Stomach (tissue), 8 donors: ENCODE measurements at regions not wholly inside any gene's neighbourhood (a gene's known extent, or its start where the extent isn't known, plus 50 kb on each side); places are given as distances from the start of the nearest gene placed in this dataset.
"Not testable (repeated sequence)": the region's sequence is repeated elsewhere in the genome, so short reads cannot be mapped to it uniquely, and the experiment has no call there.

Source experiments
- DNase-seq, 2 donors: peaks; one replicate each; pipeline versions ENCODE4 v3.0.0 to v3.0.0-alpha.2; 2013 to 2019
- H3K27ac ChIP-seq, 5 donors: fragments of 200-600 bp in 4 of 5; sonication (generic) in 4 of 5; one replicate each; pipeline ENCODE4 v1.5.1; 2013 to 2019; ENCODE audit warnings: mild to moderate bottlenecking in 1 of 5, moderate library complexity in 1 of 5
- H3K27me3 ChIP-seq, 3 donors: fragments of 200-600 bp; sonication (generic); one replicate each; pipeline ENCODE4 v1.5.1; 2017 to 2019; ENCODE audit warnings: mixed run types in 1 of 3
- H3K36me3 ChIP-seq, 4 donors: fragments of 200-600 bp; sonication (generic); 1 replicate in 3 of 4; 2 replicates in 1 of 4; pipeline ENCODE4 v1.5.1; 2016 to 2019
- H3K4me1 ChIP-seq, 4 donors: fragments of 200-600 bp; sonication (generic); one replicate each; pipeline ENCODE4 v1.5.1; 2016 to 2019
- H3K4me3 ChIP-seq, 4 donors: fragments of 200-600 bp; sonication (generic) in 3 of 4; one replicate each; pipeline ENCODE4 v1.5.1; 2016 to 2019; ENCODE audit warnings: mild to moderate bottlenecking in 1 of 4
- H3K9me3 ChIP-seq, 4 donors: fragments of 200-600 bp; sonication (generic); one replicate each; pipeline ENCODE4 v1.5.1; 2016 to 2019
- CTCF ChIP-seq, 7 experiments: fragments of 450-650 bp in 4 of 7; fragments of 200-600 bp in 3 of 7; sonication (generic) in 3 of 7; IDR thresholded peaks; one replicate each; pipeline ENCODE4 v1.5.1; 2016 to 2019; ENCODE audit warnings: antibody characterized with exemption in 7 of 7, control low read depth in 2 of 7, mild to moderate bottlenecking in 1 of 7
- EP300 ChIP-seq: sonication (generic); formaldehyde crosslinking; IDR thresholded peaks from one replicate; pipeline ENCODE4 v1.6.1; 2017; ENCODE audit warnings: antibody characterized with exemption
- POLR2A ChIP-seq, 4 donors: fragments of 450-650 bp; IDR thresholded peaks; one replicate each; pipeline ENCODE4 v1.6.1; 2016; ENCODE audit warnings: antibody characterized with exemption in 4 of 4, control low read depth in 2 of 4, mild to moderate bottlenecking in 1 of 4, moderate library complexity in 1 of 4
- POLR2AphosphoS5 ChIP-seq, 3 donors: sonication (generic); formaldehyde crosslinking; IDR thresholded peaks; one replicate each; pipeline ENCODE4 v1.6.1; 2016; ENCODE audit warnings: antibody characterized with exemption in 3 of 3
- WGBS, 5 donors: extraction: QIAGEN DNeasy Blood & Tissue Kit in 3 of 5; methylation state at CpG; one replicate each; pipeline versions ENCODE4 v1.1.5 to v1.1.7; 2013 to 2018; 5-methylcytosine and 5-hydroxymethylcytosine counted together
- intact Hi-C: fragments of 100-400 bp; cut with DNase I; formaldehyde crosslinking; loops from one replicate; pipeline ENCODE4 v1.15.1; 2023; ENCODE audit warnings: low total_unique reads
- donor health status: healthy with polysubstance abuse.
- donor health status: Bipolar disorder and iron deficiency.
- donor health status: healthy.

DNA sequence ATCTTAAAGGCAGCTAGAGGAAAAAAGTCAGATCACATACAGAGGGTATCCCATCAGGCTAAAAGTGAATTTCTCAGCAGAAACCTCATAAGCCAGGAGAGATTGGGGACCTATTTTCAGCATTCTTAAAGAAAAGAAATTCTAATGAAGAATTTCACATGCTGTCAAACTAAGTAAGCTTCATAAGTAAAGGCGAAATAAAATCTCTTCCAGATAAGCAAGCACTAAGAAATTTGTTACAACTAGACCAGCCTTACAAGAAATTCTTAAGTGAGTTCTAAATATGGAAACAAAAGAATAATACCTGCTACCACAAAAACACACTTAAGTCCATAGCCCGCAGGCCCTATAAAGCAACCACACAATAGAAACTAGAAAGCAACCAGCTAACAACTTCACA, 186.1 kb downstream of the ETAA1 start:
- H3K27ac ChIP-seq = no peak overlapping the region
- intact Hi-C loops = no loop called here
- H3K9me3 ChIP-seq = peaks cover 4 to 54% (median 39%) of the 10 kb centered on the region in 4 donors
- DNase-seq = no peak
- no peak overlapping the region for H3K4me3 ChIP-seq
- H3K4me1 ChIP-seq = no peaks in the 10 kb centered on the region
- TF ChIP-seq POLR2A (IDR thresholded peaks at IDR 0.05) = no peak
- TF ChIP-seq CTCF (IDR thresholded peaks at IDR 0.05) = no peak
- no peak for TF ChIP-seq POLR2AphosphoS5 (IDR thresholded peaks at IDR 0.05)
- TF ChIP-seq EP300 = no peak
- H3K36me3 ChIP-seq = no peaks in the 10 kb centered on the region
- WGBS, 5 donors = 90 to 96% (median 95%) methylated on average over 2 of the region's 2 CpGs
- H3K27me3 ChIP-seq = no peaks in the 10 kb centered on the region

DNA sequence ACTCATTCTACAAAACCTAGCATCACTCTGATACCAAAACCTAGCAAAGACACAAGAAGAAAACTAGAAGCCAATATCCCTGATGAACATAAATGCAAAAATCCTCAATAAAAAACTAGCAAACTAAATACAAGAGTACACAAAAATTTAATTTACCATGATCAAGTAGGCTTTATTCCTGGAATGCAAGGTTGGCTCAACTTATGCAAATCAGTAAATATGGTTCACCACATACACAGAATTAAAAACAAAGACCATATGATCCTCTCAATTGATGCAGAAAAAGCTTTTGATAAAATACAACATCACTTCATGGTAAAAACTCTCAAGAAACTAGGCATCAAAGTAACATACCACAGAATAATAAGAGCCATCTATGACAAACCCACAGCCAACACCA, 188.3 kb downstream of the ETAA1 start:
- H3K36me3 ChIP-seq = no peaks in the 10 kb centered on the region
- no peak overlapping the region for H3K27ac ChIP-seq
- no peak overlapping the region for H3K4me3 ChIP-seq
- TF ChIP-seq CTCF (IDR thresholded peaks at IDR 0.05) (no peak), EP300 (no peak), POLR2A (IDR thresholded peaks at IDR 0.05) (no peak), POLR2AphosphoS5 (IDR thresholded peaks at IDR 0.05) (no peak)
- H3K9me3 ChIP-seq = peaks cover 4 to 65% (median 41%) of the 10 kb centered on the region in 4 donors
- intact Hi-C loops = no loop called here
- no peak for DNase-seq
- no peaks in the 10 kb centered on the region for H3K4me1 ChIP-seq
- no peaks in the 10 kb centered on the region for H3K27me3 ChIP-seq

GRCh38 chr2:67589121-67589520, 192.0 kb downstream of the ETAA1 start:
- H3K4me3 ChIP-seq, H3K27ac ChIP-seq, DNase-seq, H3K27me3 ChIP-seq, H3K36me3 ChIP-seq, H3K4me1 ChIP-seq, intact Hi-C loops: not testable (repeated sequence)
- 54 to 81% (median 62%) methylated on average over 6 of the region's 6 CpGs for WGBS, 5 donors
- H3K9me3 ChIP-seq = peaks cover 0 to 43% (median 28%) of the 10 kb centered on the region in 4 donors

GRCh38 chr2:67594522-67594921, 197.4 kb downstream of the ETAA1 start:
- intact Hi-C loops, H3K4me3 ChIP-seq, H3K27me3 ChIP-seq, H3K36me3 ChIP-seq, H3K27ac ChIP-seq, DNase-seq, H3K4me1 ChIP-seq: not testable (repeated sequence)
- peaks cover 0 to 15% (median 7%) of the 10 kb centered on the region in 4 donors for H3K9me3 ChIP-seq

- Histone ChIP-seq H3K27ac (no peak overlapping the region), H3K4me1 (no peaks in the 10 kb centered on the region), H3K36me3 (no peaks in the 10 kb centered on the region), H3K27me3 (no peaks in the 10 kb centered on the region), H3K4me3 (no peak overlapping the region), H3K9me3 (peaks cover 0 to 13% (median 5%) of the 10 kb centered on the region in 4 donors)
- intact Hi-C loops = no loop called here
- TF ChIP-seq POLR2AphosphoS5 (IDR thresholded peaks at IDR 0.05) = no peak
- TF ChIP-seq EP300 = no peak
- no peak for TF ChIP-seq POLR2A (IDR thresholded peaks at IDR 0.05)
- no peak for TF ChIP-seq CTCF (IDR thresholded peaks at IDR 0.05)
- no peak for DNase-seq
Observed at GRCh38 chr2:67596871-67597270, 199.7 kb downstream of the ETAA1 start.

DNA sequence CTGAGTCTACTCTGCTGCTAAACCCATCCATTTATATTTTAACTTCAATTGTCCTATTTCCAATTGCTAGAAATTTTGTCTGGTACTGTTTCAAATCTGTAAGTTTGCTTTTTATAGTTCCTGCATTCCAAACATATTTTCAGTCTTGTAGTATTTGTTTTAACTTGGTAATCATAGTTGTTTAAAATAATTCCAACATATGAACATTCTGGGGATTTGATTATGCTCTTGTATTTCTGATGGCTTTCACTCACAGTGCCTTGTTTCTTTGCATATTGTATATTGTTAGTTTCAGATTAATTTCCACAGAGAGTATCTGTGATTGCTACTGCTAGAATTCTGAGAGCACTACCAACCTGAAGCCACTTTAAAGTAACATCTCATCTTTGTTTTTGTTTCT, 202.4 kb downstream of the ETAA1 start:
- Histone ChIP-seq H3K9me3 (peaks cover 0 to 8% (median 0%) of the 10 kb centered on the region in 4 donors), H3K36me3 (no peaks in the 10 kb centered on the region), H3K27ac (no peak overlapping the region), H3K4me3 (no peak overlapping the region), H3K4me1 (no peaks in the 10 kb centered on the region), H3K27me3 (no peaks in the 10 kb centered on the region)
- intact Hi-C loops = no loop called here
- DNase-seq = no peak
- TF ChIP-seq POLR2AphosphoS5 (IDR thresholded peaks at IDR 0.05) (no peak), POLR2A (IDR thresholded peaks at IDR 0.05) (no peak), EP300 (no peak), CTCF (IDR thresholded peaks at IDR 0.05) (no peak)
